HG02973 (cell line): ENCODE measurements at regions not wholly inside any gene's neighbourhood (a gene's known extent, or its start where the extent isn't known, plus 50 kb on each side); places are given as distances from the start of the nearest gene placed in this dataset.
"Not testable (repeated sequence)": the region's sequence is repeated elsewhere in the genome, so short reads cannot be mapped to it uniquely, and the experiment has no call there.

Experiments
- ATAC-seq: cut with Tn5 transposase; IDR thresholded peaks from one replicate; pipeline ENCODE4 v1.9.1; 2021; ENCODE audit warnings: moderate library complexity; ENCODE audit not compliant: unreplicated experiment

GRCh38 chr4:100907465-100908454 lies 389.9 kb upstream of the EMCN start:
- no peak for ATAC-seq

- ATAC-seq = no peak
Observed at GRCh38 chr4:100906973-100907372, 389.2 kb upstream of the EMCN start.

DNA sequence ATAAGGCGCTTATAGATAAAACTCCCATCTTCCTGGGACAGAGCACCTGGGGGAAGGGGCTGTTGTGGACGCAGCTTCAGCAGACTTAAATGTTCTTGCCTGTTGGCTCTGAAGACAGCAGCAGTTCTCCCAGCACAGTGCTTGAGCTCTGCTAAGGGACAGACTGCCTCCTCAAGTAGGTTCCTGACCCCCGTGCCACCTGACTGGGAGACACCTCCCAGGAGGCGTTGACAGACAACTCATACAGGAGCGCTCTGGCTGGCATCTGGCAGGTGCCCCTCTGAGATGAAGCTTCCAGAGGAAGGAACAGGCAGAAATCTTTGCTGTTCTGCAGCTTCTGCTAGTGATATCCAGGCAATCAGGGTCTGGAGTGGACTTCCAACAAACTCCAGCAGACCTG lies 383.1 kb upstream of the EMCN start:
- not testable (repeated sequence) for ATAC-seq

DNA sequence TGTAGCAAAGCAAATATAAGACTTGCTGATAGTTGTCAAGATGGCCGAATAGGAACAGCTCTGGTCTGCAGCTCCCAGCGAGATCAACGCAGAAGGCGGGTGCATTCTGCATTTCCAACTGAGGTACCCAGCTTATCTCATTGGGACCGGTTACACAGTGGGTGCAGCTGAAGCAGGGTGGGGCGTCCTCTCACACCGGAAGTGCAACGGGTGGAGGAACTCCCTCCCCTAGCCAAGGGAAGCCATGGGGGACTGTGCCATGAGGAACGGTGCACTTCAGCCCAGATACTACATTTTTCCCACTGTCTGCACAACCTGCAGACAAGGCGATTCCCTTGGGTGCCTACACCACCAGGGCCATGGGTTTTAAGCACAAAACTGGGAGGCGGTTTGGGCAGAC lies 382.3 kb upstream of the EMCN start:
- no peak for ATAC-seq

- no peak for ATAC-seq
Observed at GRCh38 chr4:100898844-100899243, 381.0 kb upstream of the EMCN start.

DNA sequence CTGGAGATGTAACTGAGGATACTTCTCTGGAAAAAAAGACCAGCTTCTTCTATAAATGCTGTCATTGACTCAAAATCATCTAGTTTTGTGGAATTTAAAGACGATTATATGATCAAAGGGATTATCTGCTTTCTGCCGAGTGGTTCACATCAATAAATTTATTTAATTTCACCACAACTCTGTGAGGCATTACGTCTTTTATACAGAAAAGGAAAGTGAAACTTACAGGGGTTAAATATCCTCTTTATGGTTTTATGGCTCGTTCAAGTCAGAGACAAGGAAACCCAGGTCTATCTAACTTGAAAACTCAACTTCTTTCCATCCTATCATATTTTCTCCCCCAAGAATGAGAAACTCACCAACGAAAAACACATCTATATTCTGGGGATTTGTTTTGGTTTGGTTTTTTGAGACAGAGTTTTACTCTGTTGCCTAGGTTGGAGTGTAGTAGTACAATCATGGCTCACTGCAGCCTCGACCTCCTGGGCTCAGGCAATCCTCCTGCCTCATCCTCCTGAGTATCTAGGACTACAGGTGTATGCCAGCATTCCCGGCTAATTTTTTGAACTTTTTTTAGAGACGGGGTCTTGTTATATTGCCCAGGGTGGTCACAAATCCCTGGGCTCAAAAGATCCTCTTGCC lies 377.9 kb upstream of the EMCN start:
- peak; percentile 97 for ATAC-seq

- no peak for ATAC-seq
Observed at GRCh38 chr4:100894339-100894870, 376.6 kb upstream of the EMCN start.

DNA sequence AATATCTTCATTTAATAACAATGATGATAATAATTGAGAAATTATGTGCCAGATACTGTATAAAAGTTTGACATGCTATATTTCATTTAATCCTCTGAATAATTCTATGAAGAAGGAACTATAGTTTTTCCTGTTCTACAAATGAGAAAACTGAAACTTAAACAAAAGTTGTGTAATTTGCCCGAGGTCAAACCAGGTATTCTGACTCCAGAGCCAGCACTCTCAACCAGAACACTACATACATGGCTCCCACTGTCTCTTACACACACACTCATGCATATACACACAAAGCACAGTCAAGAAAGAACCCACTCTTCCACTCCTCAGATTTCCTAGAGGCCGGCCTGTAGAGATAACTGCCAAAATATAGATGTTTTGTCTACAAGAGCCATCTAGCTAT lies 374.0 kb upstream of the EMCN start:
- ATAC-seq = no peak

GRCh38 chr4:100889898-100890297 lies 372.1 kb upstream of the EMCN start:
- no peak for ATAC-seq

DNA sequence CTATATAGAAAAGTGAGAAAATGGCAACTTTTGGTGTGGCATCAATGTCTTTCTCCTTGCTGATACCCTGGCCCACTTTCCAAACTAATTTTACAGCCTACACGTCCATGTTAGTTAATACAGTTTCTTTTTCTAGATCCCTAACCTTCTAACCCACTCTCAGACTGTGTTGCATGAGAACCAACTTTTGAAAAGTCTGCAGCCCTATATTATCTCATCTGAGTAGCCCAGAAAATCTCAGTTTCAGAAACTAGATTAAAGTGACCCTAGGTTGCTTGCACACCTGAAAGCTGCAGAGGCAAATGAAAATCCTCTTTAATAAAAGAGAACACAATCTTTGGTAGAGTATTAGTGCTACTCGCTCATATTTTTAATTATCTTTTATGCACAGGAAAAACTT lies 371.6 kb upstream of the EMCN start:
- peak; percentile 65 for ATAC-seq

DNA sequence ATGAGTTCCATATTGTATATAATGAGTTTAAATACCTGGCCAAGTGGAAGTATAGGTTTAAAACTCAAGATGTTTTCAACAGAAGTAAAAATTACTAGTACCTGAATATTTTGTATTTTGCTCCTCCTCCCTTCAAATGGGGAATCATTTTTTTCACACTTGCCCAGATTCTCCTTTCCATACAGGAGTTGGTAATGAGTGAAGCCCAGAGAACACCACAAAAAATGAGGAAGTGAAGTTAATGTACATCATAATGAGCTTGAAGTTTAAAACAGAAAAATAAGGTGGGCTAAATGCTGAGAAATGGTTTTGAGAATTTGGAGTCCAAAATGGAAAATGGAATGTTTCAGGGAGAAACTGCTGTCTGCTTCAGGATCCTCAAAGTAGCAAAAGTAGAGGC lies 364.8 kb upstream of the EMCN start:
- no peak for ATAC-seq

DNA sequence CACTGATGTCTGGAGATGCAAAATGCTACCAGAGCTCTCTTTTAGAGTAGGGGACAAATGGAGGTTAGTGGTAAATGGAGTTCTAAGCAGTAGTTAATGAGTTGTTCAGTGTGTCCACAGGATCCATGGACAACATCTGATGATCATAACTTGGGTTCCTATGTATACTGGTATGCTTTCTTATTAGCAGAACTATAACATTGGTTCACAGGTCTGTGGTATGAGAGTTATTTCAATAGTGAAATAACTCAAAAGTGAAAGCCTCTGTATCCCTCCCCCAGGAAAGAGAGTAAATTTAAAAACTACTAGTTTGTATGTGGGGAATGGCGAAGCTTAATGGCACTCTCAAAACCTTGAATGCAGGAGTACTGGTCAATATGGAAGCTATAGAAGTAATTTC lies 363.5 kb upstream of the EMCN start:
- no peak for ATAC-seq

DNA sequence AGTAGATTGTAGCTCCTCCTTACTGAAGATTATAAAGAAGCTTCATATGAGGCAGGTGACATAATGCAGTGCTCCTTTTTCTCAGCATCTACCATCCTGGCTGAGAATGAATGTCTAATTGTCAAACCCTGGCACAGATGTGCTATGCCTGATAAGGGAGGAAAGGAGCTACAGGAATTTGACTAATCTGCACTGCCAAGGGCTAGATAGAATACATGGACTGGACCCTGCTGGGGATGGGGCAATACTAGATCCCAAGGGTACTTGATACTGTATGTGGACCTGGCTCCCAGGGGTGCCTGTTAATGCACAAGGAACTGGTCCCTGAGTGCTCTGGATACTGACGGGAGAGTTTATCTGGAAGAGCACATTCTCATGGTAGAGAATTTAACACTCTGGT lies 362.2 kb upstream of the EMCN start:
- ATAC-seq = no peak

- ATAC-seq = no peak
Observed at GRCh38 chr4:100879471-100879870, 361.6 kb upstream of the EMCN start.

GRCh38 chr4:100876546-100876945 lies 358.7 kb upstream of the EMCN start:
- ATAC-seq = no peak

DNA sequence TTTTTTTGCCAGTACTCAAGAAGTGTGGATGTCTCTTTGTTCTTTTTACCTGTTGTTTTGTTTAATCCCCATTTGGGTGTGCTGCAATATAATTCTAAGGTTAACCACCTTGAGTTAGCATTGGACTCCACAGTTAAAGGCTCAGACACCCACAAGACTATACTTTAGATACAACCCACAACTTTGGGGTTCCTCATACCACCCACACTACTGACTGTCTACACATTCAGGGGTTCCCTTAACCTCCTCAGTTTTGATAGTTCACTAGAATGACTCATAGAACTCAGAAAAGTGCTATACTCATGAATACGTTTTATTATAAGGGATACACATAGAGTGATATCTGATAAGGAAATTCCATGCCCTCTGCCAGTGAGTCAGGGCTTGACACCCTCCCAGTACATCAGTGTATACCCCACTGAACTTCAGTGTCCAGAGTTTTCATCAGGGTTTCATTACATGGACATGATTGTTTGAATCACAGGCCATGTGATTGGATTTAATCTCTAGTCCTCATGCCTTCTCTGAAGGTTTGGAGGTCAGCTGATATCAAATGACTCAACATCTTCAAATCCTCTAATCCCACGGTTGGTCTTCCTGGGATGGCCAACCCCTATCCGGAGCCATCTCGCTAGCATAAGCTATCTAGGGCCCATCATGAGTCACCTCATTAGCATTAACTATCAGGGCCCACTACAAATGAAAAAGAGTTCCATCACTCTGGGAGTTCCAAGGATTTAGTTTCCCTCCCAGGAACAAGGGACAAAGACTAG lies 357.7 kb upstream of the EMCN start:
- ATAC-seq = no peak

- no peak for ATAC-seq
Observed at GRCh38 chr4:100872811-100873210, 355.0 kb upstream of the EMCN start.

- no peak for ATAC-seq
Observed at GRCh38 chr4:100870940-100871772, 353.3 kb upstream of the EMCN start.

DNA sequence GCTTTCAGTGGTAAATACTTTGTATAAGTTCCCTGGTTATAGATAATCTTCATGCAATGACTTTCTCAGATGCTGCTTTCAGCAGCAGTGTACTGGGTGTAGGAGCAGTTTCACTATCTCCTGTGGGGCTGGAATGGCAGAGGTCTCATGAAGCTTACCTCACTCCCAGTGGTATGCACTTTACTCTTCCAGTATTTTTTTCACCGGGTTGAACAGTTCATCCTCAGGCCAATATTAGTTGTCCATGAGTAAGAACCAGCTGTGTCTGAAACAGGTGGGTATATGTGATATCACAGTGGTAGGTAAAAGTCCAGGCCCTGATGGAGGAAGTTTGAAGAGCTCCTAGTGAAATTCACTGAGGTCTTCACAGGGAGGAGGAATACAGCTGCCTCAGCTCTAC lies 351.5 kb upstream of the EMCN start:
- no peak for ATAC-seq

DNA sequence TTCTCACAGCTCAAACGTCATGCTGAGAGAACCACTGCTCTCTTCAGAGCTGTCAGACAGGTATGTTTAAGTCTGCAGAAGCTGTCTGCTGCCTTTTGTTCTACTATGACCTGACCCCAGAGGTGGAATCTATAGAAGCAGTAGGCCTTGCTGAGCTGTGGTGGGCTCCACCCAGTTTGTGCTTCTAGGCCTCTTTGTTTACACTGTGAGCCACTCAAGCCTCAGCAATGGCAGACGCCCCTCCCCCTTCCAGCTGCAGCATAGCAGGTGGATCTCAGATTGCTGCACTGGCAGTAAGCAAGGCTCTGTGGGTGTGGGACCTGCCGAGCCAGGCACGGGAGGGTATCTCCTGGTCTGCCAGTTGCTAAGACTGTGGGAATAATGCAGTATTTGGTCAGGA lies 350.5 kb upstream of the EMCN start:
- not testable (repeated sequence) for ATAC-seq
